HEK293 (cell line): ENCODE measurements at regions not wholly inside any gene's neighbourhood (a gene's known extent, or its start where the extent isn't known, plus 50 kb on each side); places are given as distances from the start of the nearest gene placed in this dataset.

Source experiments
- CTCF ChIA-PET: fragments of 350-600 bp; formaldehyde crosslinking; extraction: SDS; loops from one replicate; lab custom pipeline; 2021; ENCODE audit warnings: antibody characterized with exemption; lab: Yijun Ruan, JAX
- POLR2A ChIA-PET: fragments of 300-600 bp; formaldehyde crosslinking; extraction: SDS; loops from one replicate; lab custom pipeline; 2020; ENCODE audit warnings: antibody characterized with exemption, inconsistent platforms; lab: Yijun Ruan, JAX
- H3K27ac ChIP-seq: fragments of 200-500 bp; sonication (Bioruptor generic); 2 replicates; pipeline ENCODE4 v1.5.1; 2014; ENCODE audit warnings: low read depth, low read length, control low read depth, inconsistent platforms; ENCODE audit errors: extremely low read depth
- H3K36me3 ChIP-seq, 2 experiments: fragments of 200-500 bp in 1 of 2; sonication (Bioruptor generic) in 1 of 2; 1 replicate in 1 of 2; 2 replicates in 1 of 2; pipeline ENCODE4 v1.5.1; 2014 to 2017; ENCODE audit warnings: inconsistent platforms in 2 of 2, low read length in 2 of 2; ENCODE audit not compliant: control insufficient read depth in 2 of 2, insufficient read depth in 1 of 2
- H3K4me1 ChIP-seq: fragments of 200-500 bp; sonication (Bioruptor generic); 2 replicates; pipeline ENCODE4 v1.5.1; 2014; ENCODE audit warnings: mild to moderate bottlenecking, low read length, inconsistent platforms; ENCODE audit not compliant: control insufficient read depth, insufficient read depth
- H3K4me3 ChIP-seq: 2 replicates; pipeline ENCODE4 v1.5.1; 2011; ENCODE audit warnings: low read depth, mild to moderate bottlenecking, control low read depth, low read length, moderate library complexity
- H3K9me3 ChIP-seq: fragments of 200-500 bp; sonication (Bioruptor generic); 2 replicates; pipeline ENCODE4 v1.5.1; 2014; ENCODE audit warnings: low read depth, low read length, inconsistent platforms; ENCODE audit not compliant: control insufficient read depth, insufficient read depth
- GLI4 ChIP-seq: fragments of 450-650 bp; formaldehyde crosslinking; IDR thresholded peaks from 2 replicates; pipeline ENCODE4 v1.5.1; 2016; ENCODE audit warnings: missing biosample characterization, missing genetic modification characterization
- KLF16 ChIP-seq: fragments of 450-650 bp; formaldehyde crosslinking; IDR thresholded peaks from 2 replicates; pipeline ENCODE4 v1.5.1; 2017; ENCODE audit warnings: missing biosample characterization, missing genetic modification characterization
- REPIN1 ChIP-seq: fragments of 450-650 bp; formaldehyde crosslinking; IDR thresholded peaks from 2 replicates; pipeline ENCODE4 v1.5.1; 2017; ENCODE audit warnings: missing biosample characterization, missing genetic modification characterization, low read depth
- SALL2 ChIP-seq: fragments of 450-650 bp; formaldehyde crosslinking; IDR thresholded peaks from 2 replicates; pipeline ENCODE4 v1.5.0; 2017; ENCODE audit warnings: missing biosample characterization, mild to moderate bottlenecking, missing genetic modification characterization, borderline replicate concordance
- SP2 ChIP-seq: fragments of 450-650 bp; formaldehyde crosslinking; IDR thresholded peaks from 2 replicates; pipeline ENCODE4 v1.5.1; 2016; ENCODE audit warnings: missing biosample characterization, missing genetic modification characterization
- SP3 ChIP-seq: fragments of 450-650 bp; formaldehyde crosslinking; IDR thresholded peaks from 2 replicates; pipeline ENCODE4 v1.5.1; 2016; ENCODE audit warnings: missing biosample characterization, missing genetic modification characterization
- WT1 ChIP-seq: fragments of 450-650 bp; formaldehyde crosslinking; IDR thresholded peaks from 2 replicates; pipeline ENCODE4 v1.5.1; 2016; ENCODE audit warnings: missing biosample characterization, missing genetic modification characterization
- ZBTB20 ChIP-seq: fragments of 450-650 bp; formaldehyde crosslinking; IDR thresholded peaks from 2 replicates; pipeline ENCODE4 v1.5.1; 2016; ENCODE audit warnings: missing biosample characterization, missing genetic modification characterization
- ZIC2 ChIP-seq: fragments of 450-650 bp; formaldehyde crosslinking; IDR thresholded peaks from 2 replicates; pipeline ENCODE4 v1.5.1; 2016; ENCODE audit warnings: missing biosample characterization, missing genetic modification characterization
- ZNF114 ChIP-seq: fragments of 450-650 bp; formaldehyde crosslinking; IDR thresholded peaks from 2 replicates; pipeline ENCODE4 v1.5.0; 2017; ENCODE audit warnings: missing biosample characterization, missing genetic modification characterization
- ZNF121 ChIP-seq: fragments of 450-650 bp; formaldehyde crosslinking; IDR thresholded peaks from 2 replicates; pipeline ENCODE4 v1.5.1; 2016; ENCODE audit warnings: missing biosample characterization, missing genetic modification characterization
- ZNF157 ChIP-seq: fragments of 450-650 bp; formaldehyde crosslinking; IDR thresholded peaks from 2 replicates; pipeline ENCODE4 v1.5.1; 2016; ENCODE audit warnings: missing biosample characterization, missing genetic modification characterization
- ZNF175 ChIP-seq: fragments of 450-650 bp; formaldehyde crosslinking; IDR thresholded peaks from 2 replicates; pipeline ENCODE4 v1.5.1; 2016; ENCODE audit warnings: missing biosample characterization, missing genetic modification characterization
- ZNF248 ChIP-seq: fragments of 450-650 bp; formaldehyde crosslinking; IDR thresholded peaks from 2 replicates; pipeline ENCODE4 v1.5.1; 2017; ENCODE audit warnings: missing biosample characterization, missing genetic modification characterization
- ZNF354C ChIP-seq: fragments of 450-650 bp; formaldehyde crosslinking; IDR thresholded peaks from 2 replicates; pipeline ENCODE4 v1.5.1; 2016; ENCODE audit warnings: missing biosample characterization, missing genetic modification characterization, low read depth, borderline replicate concordance
- ZNF473 ChIP-seq: fragments of 450-650 bp; formaldehyde crosslinking; IDR thresholded peaks from 2 replicates; pipeline ENCODE4 v1.5.1; 2017; ENCODE audit warnings: missing biosample characterization, missing genetic modification characterization
- ZNF571 ChIP-seq: fragments of 450-650 bp; formaldehyde crosslinking; IDR thresholded peaks from 2 replicates; pipeline ENCODE4 v1.5.0; 2017; ENCODE audit warnings: missing biosample characterization, missing genetic modification characterization
- ZNF621 ChIP-seq: fragments of 450-650 bp; formaldehyde crosslinking; IDR thresholded peaks from 2 replicates; pipeline ENCODE4 v1.5.1; 2017; ENCODE audit warnings: missing biosample characterization, missing genetic modification characterization
- ZNF645 ChIP-seq: fragments of 450-650 bp; formaldehyde crosslinking; IDR thresholded peaks from 2 replicates; pipeline ENCODE4; 2016; ENCODE audit warnings: missing biosample characterization, missing genetic modification characterization
- ZNF76 ChIP-seq: fragments of 450-650 bp; formaldehyde crosslinking; IDR thresholded peaks from 2 replicates; pipeline ENCODE4; 2016; ENCODE audit warnings: low read depth, missing biosample characterization, missing genetic modification characterization, borderline replicate concordance
- ZNF785 ChIP-seq: fragments of 450-650 bp; formaldehyde crosslinking; IDR thresholded peaks from 2 replicates; pipeline ENCODE4 v1.5.1; 2016; ENCODE audit warnings: missing biosample characterization, missing genetic modification characterization
- ZNF843 ChIP-seq: fragments of 450-650 bp; formaldehyde crosslinking; IDR thresholded peaks from 2 replicates; pipeline ENCODE4 v1.5.1; 2016; ENCODE audit warnings: missing biosample characterization, missing genetic modification characterization
- TF ChIP-seq, protein P1 (sequence below): fragments of 450-650 bp; formaldehyde crosslinking; IDR thresholded peaks from 2 replicates; pipeline ENCODE4 v1.5.1; 2016; ENCODE audit warnings: missing biosample characterization, missing genetic modification characterization
- TF ChIP-seq, protein P2 (sequence below): fragments of 450-650 bp; formaldehyde crosslinking; IDR thresholded peaks from 2 replicates; pipeline ENCODE4 v1.5.1; 2016; ENCODE audit warnings: missing biosample characterization, missing genetic modification characterization
- TF ChIP-seq, protein P3 (sequence below): fragments of 450-650 bp; formaldehyde crosslinking; IDR thresholded peaks from 2 replicates; pipeline ENCODE4 v1.5.1; 2016; ENCODE audit warnings: missing biosample characterization, missing genetic modification characterization

DNA sequence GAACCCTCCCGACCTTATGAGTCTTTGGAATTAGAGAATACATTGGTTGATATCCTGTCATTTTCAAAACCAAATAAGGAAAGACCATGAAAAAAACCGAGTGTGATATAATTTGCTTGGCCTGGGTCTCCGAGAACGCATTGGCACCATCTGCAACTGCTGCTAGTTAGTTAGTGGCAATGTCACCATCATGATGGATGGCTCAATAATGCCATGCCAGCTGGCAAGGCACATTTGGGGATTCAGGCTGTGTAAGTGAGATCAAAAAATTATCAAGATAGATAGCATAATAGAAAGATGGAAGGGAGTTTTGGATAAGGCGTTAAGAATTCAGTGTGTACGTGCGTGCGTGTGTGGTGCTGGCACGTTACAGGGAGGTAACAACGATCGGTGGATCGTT is 134.7 kb upstream of the TCERG1L start:
- H3K27ac ChIP-seq: no peak overlapping the region
- POLR2A ChIA-PET: no interaction called here
- no peak for TF ChIP-seq ZIC2
- no peak for TF ChIP-seq KLF16 (tag by site-specific recombination)
- no peak for TF ChIP-seq ZNF843 (tag by site-specific recombination)
- TF ChIP-seq ZNF114 (tag by site-specific recombination): no peak
- TF ChIP-seq ZNF248 (tag by site-specific recombination): no peak
- TF ChIP-seq ZNF473 (tag by site-specific recombination): no peak
- TF ChIP-seq, protein P1, sequence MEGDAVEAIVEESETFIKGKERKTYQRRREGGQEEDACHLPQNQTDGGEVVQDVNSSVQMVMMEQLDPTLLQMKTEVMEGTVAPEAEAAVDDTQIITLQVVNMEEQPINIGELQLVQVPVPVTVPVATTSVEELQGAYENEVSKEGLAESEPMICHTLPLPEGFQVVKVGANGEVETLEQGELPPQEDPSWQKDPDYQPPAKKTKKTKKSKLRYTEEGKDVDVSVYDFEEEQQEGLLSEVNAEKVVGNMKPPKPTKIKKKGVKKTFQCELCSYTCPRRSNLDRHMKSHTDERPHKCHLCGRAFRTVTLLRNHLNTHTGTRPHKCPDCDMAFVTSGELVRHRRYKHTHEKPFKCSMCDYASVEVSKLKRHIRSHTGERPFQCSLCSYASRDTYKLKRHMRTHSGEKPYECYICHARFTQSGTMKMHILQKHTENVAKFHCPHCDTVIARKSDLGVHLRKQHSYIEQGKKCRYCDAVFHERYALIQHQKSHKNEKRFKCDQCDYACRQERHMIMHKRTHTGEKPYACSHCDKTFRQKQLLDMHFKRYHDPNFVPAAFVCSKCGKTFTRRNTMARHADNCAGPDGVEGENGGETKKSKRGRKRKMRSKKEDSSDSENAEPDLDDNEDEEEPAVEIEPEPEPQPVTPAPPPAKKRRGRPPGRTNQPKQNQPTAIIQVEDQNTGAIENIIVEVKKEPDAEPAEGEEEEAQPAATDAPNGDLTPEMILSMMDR (tag by site-specific recombination): no peak
- no peak for TF ChIP-seq ZNF645
- no peak for TF ChIP-seq SALL2 (tag by site-specific recombination)
- no peak for TF ChIP-seq ZNF76 (tag by site-specific recombination)
- no peak for TF ChIP-seq ZNF354C (tag by site-specific recombination)
- no peak for TF ChIP-seq ZNF121 (tag by site-specific recombination)
- no peak for TF ChIP-seq ZNF621 (tag by site-specific recombination)
- TF ChIP-seq ZNF157 (tag by site-specific recombination): no peak
- TF ChIP-seq, protein P2, sequence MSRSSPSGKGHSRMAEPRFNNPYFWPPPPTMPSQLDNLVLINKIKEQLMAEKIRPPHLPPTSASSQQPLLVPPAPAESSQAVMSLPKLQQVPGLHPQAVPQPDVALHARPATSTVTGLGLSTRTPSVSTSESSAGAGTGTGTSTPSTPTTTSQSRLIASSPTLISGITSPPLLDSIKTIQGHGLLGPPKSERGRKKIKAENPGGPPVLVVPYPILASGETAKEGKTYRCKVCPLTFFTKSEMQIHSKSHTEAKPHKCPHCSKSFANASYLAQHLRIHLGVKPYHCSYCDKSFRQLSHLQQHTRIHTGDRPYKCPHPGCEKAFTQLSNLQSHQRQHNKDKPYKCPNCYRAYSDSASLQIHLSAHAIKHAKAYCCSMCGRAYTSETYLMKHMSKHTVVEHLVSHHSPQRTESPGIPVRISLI: no peak
- no peak for TF ChIP-seq REPIN1 (tag by site-specific recombination)
- no peak for TF ChIP-seq ZNF175
- TF ChIP-seq, all 188 proteins: peak for 0
- H3K4me3 ChIP-seq: no peak overlapping the region
- no peaks in the 10 kb centered on the region for H3K9me3 ChIP-seq
- no peaks in the 10 kb centered on the region for H3K36me3 ChIP-seq
- CTCF ChIA-PET: interaction anchor here (0.6 kb wide), 1 partner anchor 838 kb away, joined by 6 read pairs; no protein-coding TSS in a partner anchor
- no peaks in the 10 kb centered on the region for H3K4me1 ChIP-seq

DNA sequence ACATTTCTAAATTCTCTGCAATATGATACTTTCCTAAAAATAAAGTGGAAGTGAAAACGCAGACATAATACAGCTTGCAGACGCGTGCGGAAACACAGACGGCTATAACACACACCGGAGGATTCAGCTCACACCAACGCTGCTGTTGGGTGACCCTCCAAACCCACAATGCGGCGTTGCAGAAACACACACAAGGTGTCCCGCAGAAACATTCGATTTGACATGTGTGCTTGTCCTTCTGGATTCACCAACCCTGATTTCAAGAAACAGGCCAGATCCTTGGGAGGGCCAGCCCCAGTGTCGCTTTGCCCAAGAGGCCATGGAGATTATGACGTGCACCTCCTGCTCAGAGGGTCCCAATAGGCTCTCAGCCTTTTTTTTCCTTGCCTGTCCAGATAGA is 136.7 kb upstream of the TCERG1L start:
- no peak overlapping the region for H3K4me3 ChIP-seq
- TF ChIP-seq ZNF785 (tag by site-specific recombination): no peak
- TF ChIP-seq, protein P3, sequence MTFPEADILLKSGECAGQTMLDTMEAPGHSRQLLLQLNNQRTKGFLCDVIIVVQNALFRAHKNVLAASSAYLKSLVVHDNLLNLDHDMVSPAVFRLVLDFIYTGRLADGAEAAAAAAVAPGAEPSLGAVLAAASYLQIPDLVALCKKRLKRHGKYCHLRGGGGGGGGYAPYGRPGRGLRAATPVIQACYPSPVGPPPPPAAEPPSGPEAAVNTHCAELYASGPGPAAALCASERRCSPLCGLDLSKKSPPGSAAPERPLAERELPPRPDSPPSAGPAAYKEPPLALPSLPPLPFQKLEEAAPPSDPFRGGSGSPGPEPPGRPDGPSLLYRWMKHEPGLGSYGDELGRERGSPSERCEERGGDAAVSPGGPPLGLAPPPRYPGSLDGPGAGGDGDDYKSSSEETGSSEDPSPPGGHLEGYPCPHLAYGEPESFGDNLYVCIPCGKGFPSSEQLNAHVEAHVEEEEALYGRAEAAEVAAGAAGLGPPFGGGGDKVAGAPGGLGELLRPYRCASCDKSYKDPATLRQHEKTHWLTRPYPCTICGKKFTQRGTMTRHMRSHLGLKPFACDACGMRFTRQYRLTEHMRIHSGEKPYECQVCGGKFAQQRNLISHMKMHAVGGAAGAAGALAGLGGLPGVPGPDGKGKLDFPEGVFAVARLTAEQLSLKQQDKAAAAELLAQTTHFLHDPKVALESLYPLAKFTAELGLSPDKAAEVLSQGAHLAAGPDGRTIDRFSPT (tag by site-specific recombination): no peak
- no peak for TF ChIP-seq WT1 (tag by site-specific recombination)
- no peak for TF ChIP-seq SP2
- no peak for TF ChIP-seq ZBTB20 (tag by site-specific recombination)
- TF ChIP-seq GLI4 (tag by site-specific recombination): no peak
- no peak for TF ChIP-seq ZNF571 (tag by site-specific recombination)
- TF ChIP-seq SP3 (tag by site-specific recombination): no peak
- no peaks in the 10 kb centered on the region for H3K36me3 ChIP-seq
- POLR2A ChIA-PET: no interaction called here
- no peaks in the 10 kb centered on the region for H3K4me1 ChIP-seq
- no peak overlapping the region for H3K27ac ChIP-seq
- CTCF ChIA-PET: interaction anchor here (0.7 kb wide), 1 partner anchor 1084 kb away, joined by 3 read pairs; no protein-coding TSS in a partner anchor
- no peaks in the 10 kb centered on the region for H3K9me3 ChIP-seq
